GM10266 (cell line): ENCODE measurements at regions not wholly inside any gene's neighbourhood (a gene's known extent, or its start where the extent isn't known, plus 50 kb on each side); places are given as distances from the start of the nearest gene placed in this dataset.

ENCODE experiments used
- DNase-seq: peaks from one replicate; pipeline ENCODE4 v3.0.0; 2012; ENCODE audit errors: extremely low spot score
- TF ChIP-seq, protein P1 (sequence below): IDR thresholded peaks from 2 replicates; pipeline ENCODE4 v1.5.1; 2012; ENCODE audit warnings: mild to moderate bottlenecking, low read depth; ENCODE audit not compliant: control insufficient read depth, insufficient read depth; ENCODE audit errors: missing control alignments

DNA sequence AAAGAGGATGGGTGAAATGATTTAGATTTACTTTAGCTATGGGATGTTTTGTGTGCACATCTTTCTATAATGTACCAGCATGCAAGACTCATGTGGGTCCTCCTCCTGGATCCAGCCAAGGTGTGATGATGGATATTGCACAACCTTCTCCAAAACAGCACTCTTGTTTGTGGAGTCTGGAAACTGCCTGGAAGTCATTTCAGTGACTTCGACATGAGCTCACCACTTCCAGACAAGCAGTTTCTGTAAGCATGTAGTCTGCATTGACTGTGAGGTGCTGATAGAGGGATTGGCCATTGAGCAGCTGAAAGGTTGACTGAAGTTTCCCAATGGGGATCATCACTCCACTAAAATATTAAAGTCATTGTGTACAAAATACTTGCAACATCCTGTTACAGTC is 154.0 kb downstream of the TRIB2 start:
- TF ChIP-seq, protein P1, sequence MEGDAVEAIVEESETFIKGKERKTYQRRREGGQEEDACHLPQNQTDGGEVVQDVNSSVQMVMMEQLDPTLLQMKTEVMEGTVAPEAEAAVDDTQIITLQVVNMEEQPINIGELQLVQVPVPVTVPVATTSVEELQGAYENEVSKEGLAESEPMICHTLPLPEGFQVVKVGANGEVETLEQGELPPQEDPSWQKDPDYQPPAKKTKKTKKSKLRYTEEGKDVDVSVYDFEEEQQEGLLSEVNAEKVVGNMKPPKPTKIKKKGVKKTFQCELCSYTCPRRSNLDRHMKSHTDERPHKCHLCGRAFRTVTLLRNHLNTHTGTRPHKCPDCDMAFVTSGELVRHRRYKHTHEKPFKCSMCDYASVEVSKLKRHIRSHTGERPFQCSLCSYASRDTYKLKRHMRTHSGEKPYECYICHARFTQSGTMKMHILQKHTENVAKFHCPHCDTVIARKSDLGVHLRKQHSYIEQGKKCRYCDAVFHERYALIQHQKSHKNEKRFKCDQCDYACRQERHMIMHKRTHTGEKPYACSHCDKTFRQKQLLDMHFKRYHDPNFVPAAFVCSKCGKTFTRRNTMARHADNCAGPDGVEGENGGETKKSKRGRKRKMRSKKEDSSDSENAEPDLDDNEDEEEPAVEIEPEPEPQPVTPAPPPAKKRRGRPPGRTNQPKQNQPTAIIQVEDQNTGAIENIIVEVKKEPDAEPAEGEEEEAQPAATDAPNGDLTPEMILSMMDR = no peak
- DNase-seq = no peak

DNA sequence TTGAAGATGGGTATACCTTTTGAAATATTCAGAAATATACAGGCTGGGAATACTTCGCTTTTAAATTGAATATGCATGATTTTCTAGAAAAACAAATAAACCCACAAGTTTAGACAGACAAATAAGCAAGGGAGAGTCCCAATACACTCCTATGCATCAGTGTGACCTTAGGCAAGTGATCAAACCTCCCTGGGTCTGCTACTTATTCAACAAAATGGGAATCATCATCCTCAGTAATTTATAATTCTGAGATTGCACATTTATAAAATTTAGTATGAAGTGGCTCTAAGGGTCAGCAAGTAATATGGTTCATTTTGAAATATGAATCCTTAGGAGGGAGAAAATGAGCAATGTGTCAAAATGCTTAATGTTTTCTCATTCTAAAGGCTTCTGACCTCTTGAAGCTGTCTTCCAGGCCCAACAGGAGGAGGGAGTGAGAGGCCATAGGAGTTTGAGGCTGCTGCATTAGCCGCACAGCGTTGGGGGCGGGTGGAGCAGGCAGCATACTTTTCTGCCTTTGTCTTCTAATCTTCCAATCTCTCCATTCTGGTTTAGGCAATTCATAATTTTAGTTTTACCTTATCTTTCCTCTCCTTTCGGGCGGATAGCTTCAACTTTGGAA is 155.1 kb downstream of the TRIB2 start:
- TF ChIP-seq, protein P1 = no peak

DNA sequence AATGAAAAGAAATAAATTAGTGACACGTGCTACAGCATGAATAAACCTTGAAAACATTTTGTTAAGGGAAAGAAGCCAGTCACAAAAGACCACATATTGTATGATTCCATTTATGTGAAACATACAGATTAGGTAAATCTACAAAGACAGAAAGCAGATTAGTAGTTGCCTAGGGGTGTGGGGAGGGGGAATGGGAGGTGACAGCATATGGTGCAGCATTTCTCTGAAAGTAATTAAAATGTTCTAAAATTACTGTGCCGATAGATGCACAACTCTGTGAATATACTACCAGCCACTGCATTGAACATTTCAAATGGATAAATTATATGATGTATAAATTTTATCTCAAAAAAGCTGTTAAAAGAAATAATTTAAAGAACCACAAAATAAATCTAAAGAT is 161.0 kb downstream of the TRIB2 start:
- TF ChIP-seq, protein P1 = no peak
- no peak for DNase-seq

More for the DNA sequence above, 155.1 kb downstream of the TRIB2 start:
- no peak for DNase-seq

DNA sequence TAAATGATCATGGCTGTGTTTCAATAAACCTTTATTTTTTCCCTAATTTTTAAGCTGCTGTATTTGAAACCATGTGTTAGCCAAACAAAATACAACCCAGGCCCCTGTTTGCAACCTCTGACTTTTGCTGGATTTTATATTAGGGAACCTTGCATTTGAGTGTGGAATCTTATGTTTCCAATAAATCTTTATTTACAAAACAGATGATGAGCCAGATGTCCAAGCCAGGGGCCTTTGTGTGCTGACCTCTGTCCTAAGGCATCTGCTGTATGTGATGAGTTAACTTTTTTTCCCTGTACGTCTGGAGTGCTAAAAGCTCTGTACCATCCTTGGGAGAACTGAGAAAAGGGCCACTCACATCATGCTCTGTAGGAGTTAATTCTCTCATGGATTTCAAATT is 162.9 kb downstream of the TRIB2 start:
- TF ChIP-seq, protein P1 = no peak
- DNase-seq = no peak

DNA sequence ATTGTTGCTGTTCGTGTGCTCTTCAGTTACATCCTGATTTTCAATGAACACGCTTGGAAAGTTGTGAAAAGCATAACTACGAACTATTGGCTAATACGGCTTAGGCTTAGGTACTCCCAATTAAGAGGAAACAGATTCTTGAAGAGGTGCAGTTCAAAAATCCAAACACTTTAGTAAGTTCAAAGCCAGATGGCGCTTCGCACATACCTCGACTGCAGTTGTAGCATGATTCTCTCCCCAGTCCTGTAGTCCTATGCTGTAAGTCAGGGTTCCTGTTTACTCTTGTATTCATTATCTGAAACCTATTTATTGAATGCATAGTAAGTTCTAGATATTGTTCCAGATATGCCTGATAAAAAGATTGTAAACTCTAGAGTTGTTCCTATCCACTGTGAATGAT is 165.2 kb downstream of the TRIB2 start:
- TF ChIP-seq, protein P1 = no peak

DNA sequence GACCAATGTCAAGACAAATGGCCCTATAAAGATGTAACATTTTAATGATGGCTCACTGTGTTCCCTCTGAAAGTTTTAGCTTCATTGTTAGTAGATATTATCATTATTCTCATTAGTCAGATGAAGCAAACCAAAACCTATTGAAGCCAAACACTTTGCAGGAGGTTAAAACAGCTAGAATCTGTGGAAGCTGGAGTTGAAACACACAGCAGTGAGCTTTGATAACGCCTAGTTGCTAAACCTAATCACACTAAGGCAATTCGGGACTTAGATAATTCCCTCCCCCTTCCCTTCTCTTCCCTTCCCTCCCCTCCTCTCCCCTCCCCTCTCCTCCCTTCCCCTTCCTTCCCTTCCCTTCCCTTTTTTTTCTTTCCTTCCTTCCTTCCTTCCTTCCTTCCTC is 165.7 kb downstream of the TRIB2 start:
- DNase-seq = no peak
- TF ChIP-seq, protein P1 = no peak

More for the DNA sequence above, 165.2 kb downstream of the TRIB2 start:
- DNase-seq = no peak

DNA sequence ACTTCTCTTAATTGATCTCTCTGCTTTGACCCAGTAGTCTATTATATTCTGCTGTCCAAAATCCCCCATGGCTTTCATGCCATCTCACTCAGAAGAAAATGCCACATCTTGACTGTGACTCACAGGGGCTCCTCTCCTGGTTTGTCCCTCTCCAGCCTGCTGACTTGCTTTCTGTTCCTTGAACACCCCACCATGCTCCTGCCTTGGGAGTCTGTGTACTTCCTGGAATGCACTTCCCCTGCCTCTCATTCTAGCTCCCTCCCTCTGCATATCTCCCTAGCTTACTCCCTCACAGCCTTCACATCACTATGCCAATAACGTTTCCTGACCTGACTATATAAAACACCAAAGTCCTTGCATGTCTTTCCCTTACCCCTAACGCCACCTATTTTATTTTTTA is 167.2 kb downstream of the TRIB2 start:
- DNase-seq = no peak
- TF ChIP-seq, protein P1 = no peak
